HCT116 (cell line): ENCODE measurements at regions not wholly inside any gene's neighbourhood (a gene's known extent, or its start where the extent isn't known, plus 50 kb on each side); places are given as distances from the start of the nearest gene placed in this dataset.

Source experiments
- ATAC-seq: fragments of 200-7000 bp; cut with Tn5 transposase; 2 replicates; pipeline ENCODE4 v1.9.1; 2020; ENCODE audit warnings: mild to moderate bottlenecking, moderate library complexity
- BruUV-seq: library from RNA; stranded (reverse); fragments of 400-500 nt; replicated peaks from 2 replicates; lab custom pipeline; 2021; lab: Mats Ljungman, UMichigan
- CTCF ChIA-PET: fragments of 300-600 bp; sonication (Branson Sonifier 250); formaldehyde crosslinking; loops from one replicate; lab custom pipeline; 2021; ENCODE audit warnings: antibody characterized with exemption; lab: Charles Lee
- POLR2A ChIA-PET: fragments of 300-600, 350-600 bp; sonication (Branson Sonifier 250); formaldehyde crosslinking; loops from one replicate; lab custom pipeline; 2021; ENCODE audit warnings: antibody characterized with exemption; lab: Charles Lee
- RAD21 ChIA-PET, 2 experiments: fragments of 300-600 bp; sonication (Branson Sonifier 250); formaldehyde crosslinking; loops; one replicate each; lab custom pipeline; 2023; ENCODE audit warnings: low total read pairs in 2 of 2; ENCODE audit not compliant: uncharacterized antibody in 2 of 2, unreplicated experiment in 2 of 2, low non-redundant PET in 1 of 2; lab: Charles Lee
- DNase-seq: peaks from one replicate; pipeline ENCODE4 v3.0.0-alpha.2; 2010; ENCODE audit warnings: low read depth, low spot score
- H2AFZ ChIP-seq: fragments of 200-600 bp; shearing (Covaris generic), sonication (generic); 2 replicates; pipeline ENCODE4 v1.6.1; 2017; ENCODE audit warnings: low read depth, mixed run types, mixed read lengths, antibody characterized with exemption, low read length; ENCODE audit not compliant: poor library complexity, severe bottlenecking
- H3K27ac ChIP-seq: 2 replicates; pipeline ENCODE4 v1.5.1; 2012; ENCODE audit warnings: low read depth, low read length
- H3K27me3 ChIP-seq: fragments of 200-600 bp; sonication (generic); 2 replicates; pipeline ENCODE4 v1.6.1; 2016; ENCODE audit warnings: mixed run types, low read length, mixed read lengths; ENCODE audit not compliant: insufficient read depth
- H3K36me3 ChIP-seq, 2 experiments: fragments of 200-500 bp in 1 of 2; fragments of 200-600 bp in 1 of 2; sonication (Bioruptor generic) in 1 of 2; sonication (generic) in 1 of 2; 2 replicates each; pipeline versions ENCODE4 v1.5.1 to v1.6.1; 2014 to 2016; ENCODE audit warnings: low read length in 2 of 2, inconsistent platforms in 1 of 2, mixed read lengths in 1 of 2, mixed run types in 1 of 2; ENCODE audit not compliant: insufficient read depth in 2 of 2, control insufficient read depth in 1 of 2
- H3K4me1 ChIP-seq, 2 experiments: fragments of 200-600 bp in 1 of 2; sonication (generic) in 1 of 2; 2 replicates each; pipeline versions ENCODE4 v1.5.1 to v1.6.1; 2012 to 2017; ENCODE audit warnings: low read length in 2 of 2, inconsistent platforms in 1 of 2, mild to moderate bottlenecking in 1 of 2, mixed read lengths in 1 of 2, mixed run types in 1 of 2, moderate library complexity in 1 of 2; ENCODE audit not compliant: insufficient read depth in 2 of 2, control insufficient read depth in 1 of 2
- H3K4me2 ChIP-seq: fragments of 200-600 bp; sonication (generic); 2 replicates; pipeline ENCODE4 v1.6.1; 2017; ENCODE audit warnings: mixed run types, low read length, mixed read lengths
- H3K4me3 ChIP-seq, 2 experiments: fragments of 200-600 bp in 1 of 2; sonication (generic) in 1 of 2; replicated peaks in 1 of 2; 2 replicates each; pipeline ENCODE4 v1.5.1; 2011 to 2016; ENCODE audit warnings: low read length in 2 of 2, control low read depth in 1 of 2, low read depth in 1 of 2, mild to moderate bottlenecking in 1 of 2, mixed read lengths in 1 of 2, mixed run types in 1 of 2
- H3K79me2 ChIP-seq: fragments of 200-600 bp; sonication (generic); 2 replicates; pipeline ENCODE4 v1.6.1; 2017; ENCODE audit warnings: mild to moderate bottlenecking, mixed run types, low read length, moderate library complexity, mixed read lengths; ENCODE audit not compliant: insufficient read depth
- H3K9ac ChIP-seq: fragments of 200-600 bp; sonication (generic); 2 replicates; pipeline ENCODE4 v1.6.1; 2016; ENCODE audit warnings: low read length, mixed read lengths
- H3K9me2 ChIP-seq: fragments of 200-600 bp; sonication (generic), shearing (Covaris generic); 2 replicates; pipeline ENCODE4 v1.6.1; 2017; ENCODE audit warnings: mixed run types, mild to moderate bottlenecking, moderate library complexity; ENCODE audit not compliant: insufficient read depth
- H3K9me3 ChIP-seq, 2 experiments: fragments of 200-500 bp in 1 of 2; fragments of 200-600 bp in 1 of 2; sonication (Bioruptor generic) in 1 of 2; sonication (generic) in 1 of 2; 2 replicates each; pipeline ENCODE4 v1.6.1; 2014 to 2017; ENCODE audit warnings: low read length in 2 of 2, mixed read lengths in 2 of 2, inconsistent platforms in 1 of 2, low read depth in 1 of 2, mild to moderate bottlenecking in 1 of 2, mixed run types in 1 of 2, moderate library complexity in 1 of 2; ENCODE audit not compliant: control insufficient read depth in 1 of 2, insufficient read depth in 1 of 2
- H4K20me1 ChIP-seq: fragments of 200-600 bp; sonication (generic), shearing (Covaris generic); 2 replicates; pipeline ENCODE4 v1.6.1; 2017; ENCODE audit warnings: mixed run types, mild to moderate bottlenecking, moderate library complexity; ENCODE audit not compliant: insufficient read depth
- CBX3 ChIP-seq: IDR thresholded peaks from 2 replicates; pipeline ENCODE4 v1.6.1; 2012; ENCODE audit warnings: low read depth
- CEBPB ChIP-seq: IDR thresholded peaks from 2 replicates; pipeline ENCODE4 v1.6.1; 2012; ENCODE audit warnings: low read depth
- EGR1 ChIP-seq: IDR thresholded peaks from 2 replicates; pipeline ENCODE4 v1.6.1; 2012; ENCODE audit warnings: low read depth
- EZH2 ChIP-seq: fragments of 200-600 bp; sonication (generic); IDR thresholded peaks from 2 replicates; pipeline ENCODE4 v1.6.1; 2017; ENCODE audit warnings: antibody characterized with exemption, mixed run types
- EZH2phosphoT487 ChIP-seq: fragments of 200-600 bp; IDR thresholded peaks from 2 replicates; pipeline ENCODE4 v1.6.1; 2018; ENCODE audit warnings: antibody characterized with exemption, borderline replicate concordance
- FOSL1 ChIP-seq: IDR thresholded peaks from 2 replicates; pipeline ENCODE4 v1.6.1; 2012; ENCODE audit warnings: low read depth
- JUND ChIP-seq: IDR thresholded peaks from 2 replicates; pipeline ENCODE4 v1.6.1; 2012
- POLR2A ChIP-seq: IDR thresholded peaks from 2 replicates; pipeline ENCODE4 v1.7.0; 2011; ENCODE audit warnings: borderline replicate concordance; ENCODE audit not compliant: insufficient read depth, insufficient read length; ENCODE audit errors: extremely low read depth
- POLR2AphosphoS5 ChIP-seq: IDR thresholded peaks from 2 replicates; pipeline ENCODE4 v1.6.1; 2011; ENCODE audit warnings: mild to moderate bottlenecking, low read depth, low read length, moderate library complexity
- RAD21 ChIP-seq: IDR thresholded peaks from 2 replicates; pipeline ENCODE4 v1.6.1; 2012; ENCODE audit warnings: low read depth, mild to moderate bottlenecking
- SP1 ChIP-seq: IDR thresholded peaks from 2 replicates; pipeline ENCODE4 v1.6.1; 2012; ENCODE audit warnings: low read depth
- SRF ChIP-seq: IDR thresholded peaks from 2 replicates; pipeline ENCODE4 v1.6.1; 2012; ENCODE audit warnings: low read depth
- TCF7L2 ChIP-seq: IDR thresholded peaks from 2 replicates; pipeline ENCODE4 v1.7.0; 2011; ENCODE audit warnings: borderline replicate concordance, inconsistent platforms; ENCODE audit not compliant: insufficient read depth, insufficient read length; ENCODE audit errors: extremely low read depth
- ZBTB33 ChIP-seq: IDR thresholded peaks from 2 replicates; pipeline ENCODE4 v1.6.1; 2011; ENCODE audit warnings: mild to moderate bottlenecking, low read length, moderate library complexity; ENCODE audit not compliant: insufficient replicate concordance; ENCODE audit errors: extremely low read depth
- ZFX ChIP-seq: fragments of 450-650 bp; IDR thresholded peaks from 2 replicates; pipeline ENCODE4 v1.6.1; 2017
- ZNF274 ChIP-seq: fragments of 200-500 bp; sonication (Bioruptor generic); IDR thresholded peaks from 2 replicates; pipeline ENCODE4 v1.6.1; 2014; ENCODE audit warnings: mild to moderate bottlenecking, low read depth, low read length, inconsistent platforms
- intact Hi-C: fragments of 100-400 bp; cut with micrococcal nuclease; formaldehyde crosslinking; loops from 2 replicates; pipeline ENCODE4 v1.10.0; 2022
- TF ChIP-seq, protein P1 (sequence below): IDR thresholded peaks from 2 replicates; pipeline ENCODE4 v1.6.1; 2012
- TF ChIP-seq, protein P2 (sequence below): IDR thresholded peaks from 2 replicates; pipeline ENCODE4 v1.6.1; 2012

GRCh38 chr15:95345867-95346266, 984.6 kb upstream of the NR2F2 start:
- H3K9me2 ChIP-seq = no peaks in the 10 kb centered on the region
- H3K9ac ChIP-seq = no peak overlapping the region
- ATAC-seq (no peak), DNase-seq (no peak)
- no peak overlapping the region for H3K27ac ChIP-seq
- H3K27me3 ChIP-seq = no peaks in the 10 kb centered on the region
- no peaks in the 10 kb centered on the region for H3K79me2 ChIP-seq
- TF ChIP-seq CEBPB (no peak), FOSL1 (no peak), JUND (no peak), CBX3 (no peak), ZFX (no peak), EZH2phosphoT487 (no peak), RAD21 (no peak), EZH2 (no peak), TCF7L2 (no peak)
- TF ChIP-seq, protein P1, sequence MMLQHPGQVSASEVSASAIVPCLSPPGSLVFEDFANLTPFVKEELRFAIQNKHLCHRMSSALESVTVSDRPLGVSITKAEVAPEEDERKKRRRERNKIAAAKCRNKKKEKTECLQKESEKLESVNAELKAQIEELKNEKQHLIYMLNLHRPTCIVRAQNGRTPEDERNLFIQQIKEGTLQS = no peak
- intact Hi-C loops = no loop called here
- ChIA-PET CTCF (no interaction called here), RAD21 (no interaction called here), POLR2A (no interaction called here)
- no peaks in the 10 kb centered on the region for H3K4me1 ChIP-seq
- H4K20me1 ChIP-seq = no peaks in the 10 kb centered on the region
- H3K9me3 ChIP-seq = no peaks in the 10 kb centered on the region
- BruUV-seq = no TSS peak
- H3K36me3 ChIP-seq = no peaks in the 10 kb centered on the region
- H3K4me2 ChIP-seq = no peak overlapping the region
- H3K4me3 ChIP-seq = no peak overlapping the region
- no peak overlapping the region for H2AFZ ChIP-seq

DNA sequence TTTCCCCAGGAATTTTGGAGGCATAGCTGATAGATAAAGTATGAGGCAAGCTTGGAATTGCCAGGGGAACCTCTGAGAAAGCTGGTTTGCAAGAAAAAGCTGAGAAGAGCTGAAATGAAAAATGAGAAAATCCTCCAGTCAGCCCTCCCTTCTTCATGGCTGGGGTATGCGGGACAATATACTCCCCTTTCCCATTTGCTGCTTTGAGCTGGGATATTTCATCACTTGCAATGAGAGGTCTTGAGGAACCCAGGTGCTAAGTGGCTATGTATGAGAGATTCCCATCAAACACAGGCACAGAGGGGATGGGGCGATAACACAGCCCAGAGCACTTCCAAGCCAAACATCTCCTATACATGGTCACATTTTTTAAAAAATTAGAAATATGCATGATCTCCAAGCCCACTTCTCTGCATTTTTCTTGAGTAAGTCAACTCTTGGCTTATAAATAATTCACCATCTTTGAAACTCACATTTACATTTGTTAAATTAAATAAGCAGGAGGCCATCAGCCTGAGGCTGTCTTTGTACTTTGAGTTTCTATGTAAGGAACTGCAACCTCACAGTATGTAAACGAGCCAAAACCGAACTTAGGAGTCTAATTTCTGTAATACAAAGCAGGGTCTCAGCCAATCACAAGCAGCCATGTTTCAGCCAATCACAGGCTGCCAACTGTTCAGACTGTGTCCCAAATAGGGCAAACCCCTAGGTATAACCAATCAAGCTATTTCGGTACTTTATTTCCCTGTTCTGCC, 983.6 kb upstream of the NR2F2 start:
- H3K27ac ChIP-seq = no peak overlapping the region
- H3K27me3 ChIP-seq = no peaks in the 10 kb centered on the region
- H3K9me2 ChIP-seq = no peaks in the 10 kb centered on the region
- no peaks in the 10 kb centered on the region for H4K20me1 ChIP-seq
- H2AFZ ChIP-seq = no peak overlapping the region
- intact Hi-C loops = no loop called here
- H3K79me2 ChIP-seq = no peaks in the 10 kb centered on the region
- H3K4me1 ChIP-seq = no peaks in the 10 kb centered on the region
- ChIA-PET POLR2A (no interaction called here), RAD21 (no interaction called here), CTCF (no interaction called here)
- ATAC-seq (no peak), DNase-seq (no peak)
- no peaks in the 10 kb centered on the region for H3K36me3 ChIP-seq
- H3K4me3 ChIP-seq = no peak overlapping the region
- no peaks in the 10 kb centered on the region for H3K9me3 ChIP-seq
- H3K4me2 ChIP-seq = no peak overlapping the region
- H3K9ac ChIP-seq = no peak overlapping the region
- no TSS peak for BruUV-seq
- TF ChIP-seq EGR1 (no peak), EZH2 (no peak), RAD21 (no peak), POLR2AphosphoS5 (no peak), ZBTB33 (no peak), FOSL1 (no peak), SRF (no peak), SP1 (no peak), POLR2A (no peak), ZNF274 (no peak), EZH2phosphoT487 (no peak), ZFX (no peak)
- TF ChIP-seq, protein P2, sequence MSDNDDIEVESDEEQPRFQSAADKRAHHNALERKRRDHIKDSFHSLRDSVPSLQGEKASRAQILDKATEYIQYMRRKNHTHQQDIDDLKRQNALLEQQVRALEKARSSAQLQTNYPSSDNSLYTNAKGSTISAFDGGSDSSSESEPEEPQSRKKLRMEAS = no peak
